LHCN-M2 (cell line): ENCODE measurements at regions not wholly inside any gene's neighbourhood (a gene's known extent, or its start where the extent isn't known, plus 50 kb on each side); places are given as distances from the start of the nearest gene placed in this dataset.

Experiments used
- DNase-seq: peaks from one replicate; pipeline ENCODE4 v3.0.0-alpha.2; 2012; ENCODE audit warnings: low read depth

- no peak for DNase-seq
Observed at GRCh38 chr7:127446842-127447241, 54.3 kb upstream of the ZNF800 start.
